Colonic mucosa (tissue), 4 donors: ENCODE measurements at regions not wholly inside any gene's neighbourhood (a gene's known extent, or its start where the extent isn't known, plus 50 kb on each side); places are given as distances from the start of the nearest gene placed in this dataset.
"Not testable (repeated sequence)": the region's sequence is repeated elsewhere in the genome, so short reads cannot be mapped to it uniquely, and the experiment has no call there.

ENCODE experiments used
- DNase-seq: peaks from one replicate; pipeline ENCODE4 v3.0.0-alpha.2; 2020
- H3K27ac ChIP-seq: fragments of 200-600 bp; one replicate; pipeline ENCODE4 v1.8.0; 2021
- H3K27me3 ChIP-seq: fragments of 200-600 bp; one replicate; pipeline ENCODE4 v1.8.0; 2021
- H3K36me3 ChIP-seq: fragments of 200-600 bp; one replicate; pipeline ENCODE4 v1.8.0; 2021
- H3K4me1 ChIP-seq: fragments of 200-600 bp; one replicate; pipeline ENCODE4 v1.8.0; 2021; ENCODE audit warnings: mild to moderate bottlenecking
- H3K4me3 ChIP-seq: fragments of 200-600 bp; one replicate; pipeline ENCODE4 v1.8.0; 2021
- H3K9ac ChIP-seq, 2 donors: one replicate each; pipeline ENCODE4 v1.7.0; 2013; ENCODE audit warnings: control low read depth in 2 of 2, low read depth in 2 of 2, low read length in 2 of 2
- H3K9me3 ChIP-seq: fragments of 200-600 bp; one replicate; pipeline ENCODE4 v1.8.0; 2021
- intact Hi-C: fragments of 100-400 bp; cut with DNase I; formaldehyde crosslinking; loops from one replicate; pipeline ENCODE4 v1.14.1; 2022
- donor health status: healthy.
- donor health status: DM: no; HTN: no; CAD: no.
- donor health status: DM: no; HTN: no; CAD: no.

- H3K9ac ChIP-seq, H3K27me3 ChIP-seq, H3K27ac ChIP-seq, intact Hi-C loops, H3K4me3 ChIP-seq, H3K9me3 ChIP-seq, H3K4me1 ChIP-seq, H3K36me3 ChIP-seq, DNase-seq: not testable (repeated sequence)
Observed at GRCh38 chr20:30524761-30525160, 732.7 kb upstream of the DEFB115 start.

DNA sequence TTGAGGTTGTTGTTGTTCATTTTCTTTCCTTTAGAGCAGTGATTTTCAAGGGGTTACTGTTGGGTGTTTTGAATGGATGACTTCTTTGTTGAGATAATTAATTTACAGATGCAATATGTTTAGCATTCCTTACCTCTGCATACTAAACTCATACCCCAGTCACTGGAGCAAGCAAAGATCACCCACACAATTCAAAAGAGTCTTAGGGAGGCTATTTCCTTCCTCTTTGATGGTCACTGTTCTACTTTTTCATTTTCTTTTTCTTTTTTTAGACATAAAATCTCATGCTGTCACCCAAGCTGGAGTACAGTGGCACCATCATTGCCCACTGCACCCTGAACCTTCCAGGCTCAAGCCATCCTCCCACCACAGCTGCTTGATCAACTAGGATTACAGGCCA is 723.8 kb upstream of the DEFB115 start:
- intact Hi-C loops, H3K4me3 ChIP-seq, H3K9ac ChIP-seq, H3K9me3 ChIP-seq, H3K27me3 ChIP-seq, H3K27ac ChIP-seq, DNase-seq, H3K4me1 ChIP-seq, H3K36me3 ChIP-seq: not testable (repeated sequence)

GRCh38 chr20:30537459-30537858 is 720.0 kb upstream of the DEFB115 start:
- H3K4me1 ChIP-seq, H3K36me3 ChIP-seq, intact Hi-C loops, H3K9me3 ChIP-seq, H3K9ac ChIP-seq, H3K27me3 ChIP-seq, H3K4me3 ChIP-seq, DNase-seq, H3K27ac ChIP-seq: not testable (repeated sequence)

GRCh38 chr20:30540330-30541069 is 717.0 kb upstream of the DEFB115 start:
- H3K4me1 ChIP-seq, H3K27me3 ChIP-seq, H3K27ac ChIP-seq, H3K9me3 ChIP-seq, H3K36me3 ChIP-seq, intact Hi-C loops, H3K9ac ChIP-seq, H3K4me3 ChIP-seq, DNase-seq: not testable (repeated sequence)

DNA sequence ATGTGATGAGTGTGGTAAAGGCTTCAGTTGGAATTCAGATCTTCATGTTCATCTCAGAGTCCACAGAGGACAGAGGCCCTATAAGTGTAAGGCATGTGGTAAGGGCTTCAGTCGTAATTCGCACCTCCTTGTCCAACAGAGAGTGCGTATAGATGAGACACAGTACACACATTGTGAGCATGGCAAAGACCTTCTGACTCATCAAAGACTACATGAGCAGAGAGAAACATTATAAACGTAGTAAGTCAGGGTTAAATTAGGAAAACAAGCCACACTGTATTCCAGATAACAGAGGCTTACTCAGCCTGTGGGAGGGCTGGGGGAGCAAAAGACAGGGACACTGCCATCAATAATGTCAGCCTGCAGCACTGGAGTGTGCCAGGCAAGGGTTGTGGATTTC is 706.2 kb upstream of the DEFB115 start:
- H3K27ac ChIP-seq, H3K9me3 ChIP-seq, H3K4me1 ChIP-seq, H3K27me3 ChIP-seq, H3K36me3 ChIP-seq, H3K4me3 ChIP-seq, DNase-seq, H3K9ac ChIP-seq, intact Hi-C loops: not testable (repeated sequence)

DNA sequence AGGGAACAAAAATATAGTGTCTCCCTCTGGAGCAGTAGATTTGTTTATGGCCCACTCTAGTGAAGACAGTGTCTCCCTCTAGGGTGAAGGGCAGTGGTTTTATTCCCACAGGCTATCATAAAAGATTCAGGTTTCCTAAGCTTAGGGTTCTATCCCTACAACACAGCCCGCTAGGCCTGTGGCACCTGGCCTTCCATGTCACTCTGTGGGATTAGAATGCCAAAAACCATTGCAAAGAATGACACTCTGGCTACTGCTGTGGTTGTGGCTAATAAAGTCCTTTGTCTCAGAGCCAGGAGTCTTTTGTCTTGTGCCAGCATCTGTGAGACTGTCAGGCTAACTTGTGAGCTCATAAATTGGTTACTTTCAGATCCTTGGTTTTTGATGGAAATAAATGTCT is 700.7 kb upstream of the DEFB115 start:
- H3K9me3 ChIP-seq, intact Hi-C loops, H3K4me3 ChIP-seq, H3K4me1 ChIP-seq, H3K36me3 ChIP-seq, H3K27ac ChIP-seq, H3K9ac ChIP-seq, DNase-seq, H3K27me3 ChIP-seq: not testable (repeated sequence)

GRCh38 chr20:30565086-30565485 is 692.4 kb upstream of the DEFB115 start:
- H3K9ac ChIP-seq, H3K9me3 ChIP-seq, H3K36me3 ChIP-seq, H3K4me3 ChIP-seq, H3K27me3 ChIP-seq, H3K4me1 ChIP-seq, H3K27ac ChIP-seq, DNase-seq, intact Hi-C loops: not testable (repeated sequence)

GRCh38 chr20:30569867-30570266 is 687.6 kb upstream of the DEFB115 start:
- H3K9me3 ChIP-seq, H3K36me3 ChIP-seq, H3K4me1 ChIP-seq, H3K27me3 ChIP-seq, H3K9ac ChIP-seq, H3K27ac ChIP-seq, H3K4me3 ChIP-seq, intact Hi-C loops, DNase-seq: not testable (repeated sequence)

- not testable (repeated sequence) for H3K27me3 ChIP-seq
Observed at GRCh38 chr20:30570622-30571021, 686.8 kb upstream of the DEFB115 start.

DNA sequence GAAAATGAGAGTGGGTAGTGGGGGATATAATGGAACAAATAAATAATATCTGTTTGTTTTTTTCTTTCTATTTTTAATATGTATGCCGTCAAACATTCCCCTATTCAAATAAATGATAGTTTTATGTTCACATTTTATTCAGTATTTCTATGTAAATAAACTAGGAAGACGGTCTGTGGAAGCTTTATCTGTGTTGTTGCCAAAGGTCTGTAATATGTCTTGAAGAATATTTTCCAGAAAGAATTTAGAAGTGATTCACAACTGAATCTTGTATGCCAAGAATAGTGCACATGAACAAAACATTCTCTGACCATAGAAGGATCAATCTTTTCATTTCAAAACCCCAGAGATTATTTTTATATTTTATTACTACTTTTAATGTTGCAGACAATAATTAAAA is 683.1 kb upstream of the DEFB115 start:
- intact Hi-C loops: not testable (repeated sequence)

More at GRCh38 chr20:30570622-30571021, 686.8 kb upstream of the DEFB115 start:
- DNase-seq, H3K9me3 ChIP-seq, H3K36me3 ChIP-seq, H3K27ac ChIP-seq, intact Hi-C loops, H3K4me1 ChIP-seq, H3K4me3 ChIP-seq, H3K9ac ChIP-seq: not testable (repeated sequence)

DNA sequence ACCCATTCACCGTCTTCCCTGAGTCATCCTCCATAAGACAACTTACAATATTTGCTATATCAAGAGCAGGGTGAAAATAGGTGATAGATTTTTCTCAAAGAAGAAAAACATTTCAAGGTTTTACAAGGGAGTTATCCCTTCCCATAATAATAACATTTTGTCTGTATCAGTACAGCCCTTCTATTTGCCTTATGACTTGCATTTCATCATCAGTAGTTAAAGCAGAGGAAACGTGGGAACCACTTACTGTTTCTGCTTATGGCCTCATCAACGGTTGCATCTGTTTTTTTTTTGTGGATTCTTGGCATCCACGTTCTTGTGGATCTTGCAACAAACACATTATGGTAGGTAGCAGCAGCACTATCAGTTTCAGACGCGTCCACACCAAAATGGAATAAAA is 678.4 kb upstream of the DEFB115 start:
- intact Hi-C loops, DNase-seq, H3K36me3 ChIP-seq, H3K9ac ChIP-seq, H3K9me3 ChIP-seq, H3K4me1 ChIP-seq, H3K27ac ChIP-seq, H3K27me3 ChIP-seq: not testable (repeated sequence)
- H3K4me3 ChIP-seq: peak overlapping the region; percentile 15

More for the DNA sequence above, 683.1 kb upstream of the DEFB115 start:
- not testable (repeated sequence) for H3K27ac ChIP-seq, H3K36me3 ChIP-seq, H3K27me3 ChIP-seq, H3K9ac ChIP-seq, H3K4me3 ChIP-seq, H3K9me3 ChIP-seq, H3K4me1 ChIP-seq, DNase-seq

- H3K36me3 ChIP-seq, H3K27me3 ChIP-seq, H3K27ac ChIP-seq, H3K9me3 ChIP-seq, H3K4me1 ChIP-seq, H3K9ac ChIP-seq, intact Hi-C loops: not testable (repeated sequence)
- peak overlapping the region; percentile 15 for H3K4me3 ChIP-seq
- DNase-seq: peak; percentile 78
Observed at GRCh38 chr20:30579824-30580438, 677.5 kb upstream of the DEFB115 start.

DNA sequence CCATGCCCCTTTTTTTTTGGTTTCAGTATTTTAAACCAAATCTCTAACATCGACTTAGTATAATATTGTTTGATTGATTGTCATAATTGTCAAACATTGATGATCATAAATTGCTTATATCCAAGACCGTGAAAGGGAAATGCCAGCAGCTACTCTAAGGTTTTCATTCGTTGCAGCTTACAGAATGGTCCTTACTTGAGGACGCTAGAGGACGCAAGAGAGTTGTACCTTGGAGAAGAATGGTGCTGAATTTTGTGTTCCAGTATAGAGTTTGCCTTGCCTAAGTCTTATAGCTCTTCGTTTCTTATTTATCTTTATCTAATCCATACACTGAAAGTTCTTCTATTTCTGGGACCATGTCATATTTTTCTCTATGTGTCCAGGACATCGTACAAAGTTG is 675.6 kb upstream of the DEFB115 start:
- H3K27ac ChIP-seq, intact Hi-C loops, H3K4me3 ChIP-seq: not testable (repeated sequence)

GRCh38 chr20:30584403-30584802 is 673.1 kb upstream of the DEFB115 start:
- H3K4me1 ChIP-seq, intact Hi-C loops, H3K36me3 ChIP-seq, H3K9ac ChIP-seq, DNase-seq, H3K27me3 ChIP-seq, H3K9me3 ChIP-seq, H3K4me3 ChIP-seq, H3K27ac ChIP-seq: not testable (repeated sequence)

More for the DNA sequence above, 675.6 kb upstream of the DEFB115 start:
- H3K36me3 ChIP-seq, DNase-seq, H3K9me3 ChIP-seq, H3K4me1 ChIP-seq, H3K9ac ChIP-seq, H3K27me3 ChIP-seq: not testable (repeated sequence)
